Transverse colon (tissue), 4 donors: ENCODE measurements at regions not wholly inside any gene's neighbourhood (a gene's known extent, or its start where the extent isn't known, plus 50 kb on each side); places are given as distances from the start of the nearest gene placed in this dataset.

Experiments
- DNase-seq: peaks from one replicate; pipeline ENCODE4 v3.0.0-alpha.2; 2019
- H3K27ac ChIP-seq, 4 donors: fragments of 200-600 bp; sonication (generic); 2 replicates each; pipeline ENCODE4 v1.5.1; 2016 to 2018; ENCODE audit warnings: inconsistent platforms in 4 of 4
- H3K27me3 ChIP-seq: fragments of 200-600 bp; sonication (generic); 2 replicates; pipeline ENCODE4 v1.5.1; 2017; ENCODE audit warnings: inconsistent platforms
- H3K36me3 ChIP-seq, 4 donors: fragments of 200-600 bp; sonication (generic); 2 replicates each; pipeline ENCODE4 v1.5.1; 2017 to 2019; ENCODE audit warnings: inconsistent platforms in 4 of 4
- H3K4me1 ChIP-seq, 4 donors: fragments of 200-600 bp; sonication (generic); 2 replicates each; pipeline ENCODE4 v1.5.1; 2017 to 2020; ENCODE audit warnings: inconsistent platforms in 4 of 4
- H3K4me3 ChIP-seq, 4 donors: fragments of 200-600 bp; sonication (generic); 1 replicate in 1 of 4; 2 replicates in 3 of 4; pipeline versions ENCODE4 v1.5.1 to v1.6.1; 2017 to 2019; ENCODE audit warnings: inconsistent platforms in 4 of 4
- H3K9me3 ChIP-seq, 2 donors: fragments of 200-600 bp; sonication (generic); 2 replicates each; pipeline ENCODE4 v1.5.1; 2017 to 2019; ENCODE audit warnings: inconsistent platforms in 2 of 2
- EP300 ChIP-seq: sonication (generic); formaldehyde crosslinking; IDR thresholded peaks from one replicate; pipeline ENCODE4 v1.6.1; 2017; ENCODE audit warnings: antibody characterized with exemption, low read depth
- POLR2A ChIP-seq: fragments of 450-650 bp; IDR thresholded peaks from one replicate; pipeline ENCODE4 v1.6.1; 2016; ENCODE audit warnings: antibody characterized with exemption, mild to moderate bottlenecking, moderate library complexity
- POLR2AphosphoS5 ChIP-seq, 3 donors: sonication (generic); formaldehyde crosslinking; IDR thresholded peaks; one replicate each; pipeline ENCODE4 v1.6.1; 2016; ENCODE audit warnings: antibody characterized with exemption in 3 of 3
- WGBS, 2 donors: methylation state at CpG; one replicate each; pipeline ENCODE4 v1.1.5; 2018; ENCODE audit warnings: low coverage in 1 of 2; 5-methylcytosine and 5-hydroxymethylcytosine counted together
- in situ Hi-C, 4 donors: fragments of 200-750 bp; cut with MboI; loops; one replicate each; pipeline versions ENCODE4 v1.15.0 to v1.15.1; 2017; ENCODE audit warnings: low sequenced_read_pairs in 3 of 4, low pct_ligation_motif_present in 1 of 4, low pct_unique_long_range_greater_than_20kb in 1 of 4
- intact Hi-C: fragments of 100-400 bp; cut with DNase I; formaldehyde crosslinking; loops from one replicate; pipeline ENCODE4 v1.15.1; 2023; ENCODE audit warnings: low total_unique reads
- TF ChIP-seq, protein P1 (sequence below), 5 experiments: fragments of 200-600 bp in 3 of 5; fragments of 450-650 bp in 2 of 5; sonication (generic) in 3 of 5; IDR thresholded peaks; 1 replicate in 2 of 5; 2 replicates in 3 of 5; pipeline ENCODE4 v1.5.1; 2016 to 2017; ENCODE audit warnings: antibody characterized with exemption in 5 of 5, inconsistent platforms in 3 of 5, mild to moderate bottlenecking in 2 of 5, moderate library complexity in 1 of 5

GRCh38 chr5:144585681-144586080 is 415.0 kb downstream of the KCTD16 start:
- TF ChIP-seq EP300 (no peak), POLR2AphosphoS5 (IDR thresholded peaks at IDR 0.05) (no peak), POLR2A (no peak)
- TF ChIP-seq, protein P1, sequence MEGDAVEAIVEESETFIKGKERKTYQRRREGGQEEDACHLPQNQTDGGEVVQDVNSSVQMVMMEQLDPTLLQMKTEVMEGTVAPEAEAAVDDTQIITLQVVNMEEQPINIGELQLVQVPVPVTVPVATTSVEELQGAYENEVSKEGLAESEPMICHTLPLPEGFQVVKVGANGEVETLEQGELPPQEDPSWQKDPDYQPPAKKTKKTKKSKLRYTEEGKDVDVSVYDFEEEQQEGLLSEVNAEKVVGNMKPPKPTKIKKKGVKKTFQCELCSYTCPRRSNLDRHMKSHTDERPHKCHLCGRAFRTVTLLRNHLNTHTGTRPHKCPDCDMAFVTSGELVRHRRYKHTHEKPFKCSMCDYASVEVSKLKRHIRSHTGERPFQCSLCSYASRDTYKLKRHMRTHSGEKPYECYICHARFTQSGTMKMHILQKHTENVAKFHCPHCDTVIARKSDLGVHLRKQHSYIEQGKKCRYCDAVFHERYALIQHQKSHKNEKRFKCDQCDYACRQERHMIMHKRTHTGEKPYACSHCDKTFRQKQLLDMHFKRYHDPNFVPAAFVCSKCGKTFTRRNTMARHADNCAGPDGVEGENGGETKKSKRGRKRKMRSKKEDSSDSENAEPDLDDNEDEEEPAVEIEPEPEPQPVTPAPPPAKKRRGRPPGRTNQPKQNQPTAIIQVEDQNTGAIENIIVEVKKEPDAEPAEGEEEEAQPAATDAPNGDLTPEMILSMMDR (IDR thresholded peaks at IDR 0.05) = no peak
- Histone ChIP-seq H3K4me1 (no peaks in the 10 kb centered on the region), H3K27me3 (no peaks in the 10 kb centered on the region), H3K36me3 (no peaks in the 10 kb centered on the region), H3K9me3 (no peaks in the 10 kb centered on the region), H3K4me3 (no peak overlapping the region), H3K27ac (no peak overlapping the region)
- no peak for DNase-seq
- in situ Hi-C loops = no loop called here
- WGBS, 2 donors = 38 to 41% methylated on average over 5 of the region's 5 CpGs
- intact Hi-C loops = no loop called here

GRCh38 chr5:144583541-144584449 is 413.1 kb downstream of the KCTD16 start:
- Histone ChIP-seq H3K9me3 (no peaks in the 10 kb centered on the region), H3K4me1 (no peaks in the 10 kb centered on the region), H3K36me3 (no peaks in the 10 kb centered on the region), H3K27ac (no peak overlapping the region), H3K4me3 (no peak overlapping the region), H3K27me3 (no peaks in the 10 kb centered on the region)
- intact Hi-C loops = no loop called here
- no peak for DNase-seq
- TF ChIP-seq, protein P1 (IDR thresholded peaks at IDR 0.05) = no peak
- TF ChIP-seq POLR2AphosphoS5 (IDR thresholded peaks at IDR 0.05) (no peak), EP300 (no peak), POLR2A (no peak)
- in situ Hi-C loops = no loop called here
- 72 to 86% methylated on average over 7 of the region's 7 CpGs for WGBS, 2 donors

- in situ Hi-C loops (no loop called here), intact Hi-C loops (no loop called here)
- Histone ChIP-seq H3K36me3 (no peaks in the 10 kb centered on the region), H3K4me1 (no peaks in the 10 kb centered on the region), H3K9me3 (no peaks in the 10 kb centered on the region), H3K4me3 (no peak overlapping the region), H3K27ac (no peak overlapping the region), H3K27me3 (no peaks in the 10 kb centered on the region)
- WGBS, 2 donors = 65 to 82% methylated on average over 3 of the region's 3 CpGs
- TF ChIP-seq EP300 (no peak), POLR2A (no peak), POLR2AphosphoS5 (IDR thresholded peaks at IDR 0.05) (no peak)
- no peak for DNase-seq
Measured at GRCh38 chr5:144582066-144582465, 411.4 kb downstream of the KCTD16 start.

GRCh38 chr5:144581044-144581443 is 410.4 kb downstream of the KCTD16 start:
- no peaks in the 10 kb centered on the region for H3K9me3 ChIP-seq
- no peak for DNase-seq
- 72 to 80% methylated on average over 2 to 9 of the region's 9 CpGs for WGBS, 2 donors
- H3K27me3 ChIP-seq = no peaks in the 10 kb centered on the region
- H3K4me1 ChIP-seq = no peaks in the 10 kb centered on the region
- no peak for TF ChIP-seq EP300
- TF ChIP-seq POLR2AphosphoS5 (IDR thresholded peaks at IDR 0.05) = no peak
- TF ChIP-seq POLR2A = no peak
- TF ChIP-seq, protein P1 (IDR thresholded peaks at IDR 0.05) = no peak
- no peak overlapping the region for H3K4me3 ChIP-seq
- H3K27ac ChIP-seq = no peak overlapping the region
- intact Hi-C loops = no loop called here
- H3K36me3 ChIP-seq = no peaks in the 10 kb centered on the region
- in situ Hi-C loops = no loop called here
